ENCODE measurements at regions not wholly inside any gene's neighbourhood (a gene's known extent, or its start where the extent isn't known, plus 50 kb on each side); places are given as distances from the start of the nearest gene placed in this dataset.

DNA sequence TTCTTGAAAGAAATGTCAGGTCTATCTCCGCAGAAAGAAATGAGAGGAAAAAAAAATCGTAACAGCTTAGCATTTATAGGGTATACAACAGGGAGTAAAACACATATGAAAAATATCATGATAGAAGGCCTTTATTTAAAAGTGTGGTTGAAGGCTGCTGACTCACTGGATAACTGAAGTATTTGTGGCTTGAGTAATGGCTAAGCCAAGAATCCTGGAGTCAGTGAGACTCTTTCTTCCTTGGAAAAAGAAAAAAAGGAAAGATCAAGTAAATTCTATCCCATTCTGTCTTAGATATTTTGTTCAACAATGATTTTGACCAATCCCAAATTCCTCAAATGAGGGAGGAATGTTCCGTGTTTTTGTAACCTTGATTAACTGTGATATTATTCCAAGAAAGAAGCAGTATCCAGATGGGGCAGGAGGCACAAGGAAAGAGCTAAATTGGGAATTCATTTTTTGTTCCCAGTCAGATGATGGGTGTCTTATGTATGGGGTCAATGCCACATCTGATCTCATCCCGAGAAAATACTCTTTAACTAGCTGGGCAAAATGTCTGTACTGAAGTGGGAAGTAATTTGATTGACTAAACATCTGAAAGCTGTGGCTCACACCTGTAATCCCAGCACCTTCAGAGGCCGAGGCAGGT is 64.3 kb upstream of the MYO10 start:
- H2AFZ ChIP-seq = no peak overlapping the region
- no peaks in the 10 kb centered on the region for H3K27me3 Mint-ChIP-seq (ENCODE audit: insufficient read depth, low read depth, poor library complexity)
- no peaks in the 10 kb centered on the region for H4K20me1 ChIP-seq (replicated peaks; ENCODE audit: insufficient read depth)
- no peaks in the 10 kb centered on the region for H3F3A ChIP-seq (replicated peaks; ENCODE audit: low read depth)
- no peaks in the 10 kb centered on the region; the same call in 1 of the 2 replicates for H3K36me3 ChIP-seq (ENCODE audit: insufficient read depth)
- H3K79me2 ChIP-seq (replicated peaks; ENCODE audit: insufficient read depth) = no peaks in the 10 kb centered on the region
- H3K4me3 ChIP-seq = no peak overlapping the region
- no peaks in the 10 kb centered on the region for H3K27me3 ChIP-seq (ENCODE audit: insufficient read depth)
- H3K4me1 ChIP-seq (ENCODE audit: insufficient read depth) = no peaks in the 10 kb centered on the region
- H3K4me3 Mint-ChIP-seq = no peak overlapping the region
- H3K4me1 Mint-ChIP-seq = peaks cover under 1% of the 10 kb centered on the region; the same call in 1 of the 3 replicates
- no peak overlapping the region for H3K27ac ChIP-seq (ENCODE audit: low read depth)
- no peaks in the 10 kb centered on the region for H3K9me3 Mint-ChIP-seq
- TF ChIP-seq ZNF114 (CRISPR knock-in tag; IDR thresholded peaks at IDR 0.05) = no peak
- DNase-seq (ENCODE audit: low spot score) (no peak), ATAC-seq (no peak)
- H3K36me3 Mint-ChIP-seq (ENCODE audit: low read depth) = no peaks in the 10 kb centered on the region
- H3K27ac Mint-ChIP-seq = no peak overlapping the region
- no peak overlapping the region for H3K4me2 ChIP-seq
- H3K9me2 ChIP-seq (ENCODE audit: insufficient read depth) = no peaks in the 10 kb centered on the region

DNA sequence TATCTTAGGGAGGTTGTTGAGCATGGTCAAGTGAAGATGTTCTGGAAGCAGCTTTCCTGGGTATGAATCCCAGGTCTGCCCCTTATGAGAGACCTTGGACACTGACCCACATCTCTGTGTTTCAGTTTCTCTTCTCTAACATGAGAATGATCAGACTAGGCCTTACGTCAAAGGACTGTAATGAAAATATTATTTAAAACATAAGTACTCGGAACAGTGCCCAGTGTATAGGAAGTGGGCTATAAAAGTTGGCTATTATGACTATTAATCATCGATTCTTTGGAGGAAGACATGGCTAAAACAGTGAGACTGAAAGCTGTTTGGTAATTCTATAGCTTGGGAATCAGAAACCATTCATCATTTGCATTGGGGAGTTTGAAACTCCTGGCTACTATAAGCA is 65.3 kb upstream of the MYO10 start:
- Histone ChIP-seq H3K27me3 (ENCODE audit: insufficient read depth) (no peaks in the 10 kb centered on the region), H3K4me1 (ENCODE audit: insufficient read depth) (no peaks in the 10 kb centered on the region), H3F3A (replicated peaks; ENCODE audit: low read depth) (no peaks in the 10 kb centered on the region), H3K9me2 (ENCODE audit: insufficient read depth) (no peaks in the 10 kb centered on the region), H3K79me2 (replicated peaks; ENCODE audit: insufficient read depth) (no peaks in the 10 kb centered on the region), H2AFZ (no peak overlapping the region), H3K27ac (ENCODE audit: low read depth) (no peak overlapping the region), H4K20me1 (replicated peaks; ENCODE audit: insufficient read depth) (no peaks in the 10 kb centered on the region), H3K4me2 (no peak overlapping the region), H3K4me3 (no peak overlapping the region), H3K36me3 (ENCODE audit: insufficient read depth) (no peaks in the 10 kb centered on the region; the same call in 1 of the 2 replicates)
- peaks cover 1% of the 10 kb centered on the region for H3K27me3 Mint-ChIP-seq (ENCODE audit: insufficient read depth, low read depth, poor library complexity)
- DNase-seq (ENCODE audit: low spot score) = no peak
- H3K27ac Mint-ChIP-seq = no peak overlapping the region
- no peaks in the 10 kb centered on the region for H3K9me3 Mint-ChIP-seq
- H3K36me3 Mint-ChIP-seq (ENCODE audit: low read depth) = no peaks in the 10 kb centered on the region
- TF ChIP-seq POLR2AphosphoS5 (IDR thresholded peaks at IDR 0.05; ENCODE audit: low read depth) (no peak), NANOG (IDR thresholded peaks at IDR 0.05; ENCODE audit: borderline replicate concordance) (no peak), ZNF331 (CRISPR knock-in tag; IDR thresholded peaks at IDR 0.05; ENCODE audit: low read depth) (no peak), JUNB (IDR thresholded peaks at IDR 0.05; ENCODE audit: unreplicated experiment) (no peak)
- TF ChIP-seq, protein P1, sequence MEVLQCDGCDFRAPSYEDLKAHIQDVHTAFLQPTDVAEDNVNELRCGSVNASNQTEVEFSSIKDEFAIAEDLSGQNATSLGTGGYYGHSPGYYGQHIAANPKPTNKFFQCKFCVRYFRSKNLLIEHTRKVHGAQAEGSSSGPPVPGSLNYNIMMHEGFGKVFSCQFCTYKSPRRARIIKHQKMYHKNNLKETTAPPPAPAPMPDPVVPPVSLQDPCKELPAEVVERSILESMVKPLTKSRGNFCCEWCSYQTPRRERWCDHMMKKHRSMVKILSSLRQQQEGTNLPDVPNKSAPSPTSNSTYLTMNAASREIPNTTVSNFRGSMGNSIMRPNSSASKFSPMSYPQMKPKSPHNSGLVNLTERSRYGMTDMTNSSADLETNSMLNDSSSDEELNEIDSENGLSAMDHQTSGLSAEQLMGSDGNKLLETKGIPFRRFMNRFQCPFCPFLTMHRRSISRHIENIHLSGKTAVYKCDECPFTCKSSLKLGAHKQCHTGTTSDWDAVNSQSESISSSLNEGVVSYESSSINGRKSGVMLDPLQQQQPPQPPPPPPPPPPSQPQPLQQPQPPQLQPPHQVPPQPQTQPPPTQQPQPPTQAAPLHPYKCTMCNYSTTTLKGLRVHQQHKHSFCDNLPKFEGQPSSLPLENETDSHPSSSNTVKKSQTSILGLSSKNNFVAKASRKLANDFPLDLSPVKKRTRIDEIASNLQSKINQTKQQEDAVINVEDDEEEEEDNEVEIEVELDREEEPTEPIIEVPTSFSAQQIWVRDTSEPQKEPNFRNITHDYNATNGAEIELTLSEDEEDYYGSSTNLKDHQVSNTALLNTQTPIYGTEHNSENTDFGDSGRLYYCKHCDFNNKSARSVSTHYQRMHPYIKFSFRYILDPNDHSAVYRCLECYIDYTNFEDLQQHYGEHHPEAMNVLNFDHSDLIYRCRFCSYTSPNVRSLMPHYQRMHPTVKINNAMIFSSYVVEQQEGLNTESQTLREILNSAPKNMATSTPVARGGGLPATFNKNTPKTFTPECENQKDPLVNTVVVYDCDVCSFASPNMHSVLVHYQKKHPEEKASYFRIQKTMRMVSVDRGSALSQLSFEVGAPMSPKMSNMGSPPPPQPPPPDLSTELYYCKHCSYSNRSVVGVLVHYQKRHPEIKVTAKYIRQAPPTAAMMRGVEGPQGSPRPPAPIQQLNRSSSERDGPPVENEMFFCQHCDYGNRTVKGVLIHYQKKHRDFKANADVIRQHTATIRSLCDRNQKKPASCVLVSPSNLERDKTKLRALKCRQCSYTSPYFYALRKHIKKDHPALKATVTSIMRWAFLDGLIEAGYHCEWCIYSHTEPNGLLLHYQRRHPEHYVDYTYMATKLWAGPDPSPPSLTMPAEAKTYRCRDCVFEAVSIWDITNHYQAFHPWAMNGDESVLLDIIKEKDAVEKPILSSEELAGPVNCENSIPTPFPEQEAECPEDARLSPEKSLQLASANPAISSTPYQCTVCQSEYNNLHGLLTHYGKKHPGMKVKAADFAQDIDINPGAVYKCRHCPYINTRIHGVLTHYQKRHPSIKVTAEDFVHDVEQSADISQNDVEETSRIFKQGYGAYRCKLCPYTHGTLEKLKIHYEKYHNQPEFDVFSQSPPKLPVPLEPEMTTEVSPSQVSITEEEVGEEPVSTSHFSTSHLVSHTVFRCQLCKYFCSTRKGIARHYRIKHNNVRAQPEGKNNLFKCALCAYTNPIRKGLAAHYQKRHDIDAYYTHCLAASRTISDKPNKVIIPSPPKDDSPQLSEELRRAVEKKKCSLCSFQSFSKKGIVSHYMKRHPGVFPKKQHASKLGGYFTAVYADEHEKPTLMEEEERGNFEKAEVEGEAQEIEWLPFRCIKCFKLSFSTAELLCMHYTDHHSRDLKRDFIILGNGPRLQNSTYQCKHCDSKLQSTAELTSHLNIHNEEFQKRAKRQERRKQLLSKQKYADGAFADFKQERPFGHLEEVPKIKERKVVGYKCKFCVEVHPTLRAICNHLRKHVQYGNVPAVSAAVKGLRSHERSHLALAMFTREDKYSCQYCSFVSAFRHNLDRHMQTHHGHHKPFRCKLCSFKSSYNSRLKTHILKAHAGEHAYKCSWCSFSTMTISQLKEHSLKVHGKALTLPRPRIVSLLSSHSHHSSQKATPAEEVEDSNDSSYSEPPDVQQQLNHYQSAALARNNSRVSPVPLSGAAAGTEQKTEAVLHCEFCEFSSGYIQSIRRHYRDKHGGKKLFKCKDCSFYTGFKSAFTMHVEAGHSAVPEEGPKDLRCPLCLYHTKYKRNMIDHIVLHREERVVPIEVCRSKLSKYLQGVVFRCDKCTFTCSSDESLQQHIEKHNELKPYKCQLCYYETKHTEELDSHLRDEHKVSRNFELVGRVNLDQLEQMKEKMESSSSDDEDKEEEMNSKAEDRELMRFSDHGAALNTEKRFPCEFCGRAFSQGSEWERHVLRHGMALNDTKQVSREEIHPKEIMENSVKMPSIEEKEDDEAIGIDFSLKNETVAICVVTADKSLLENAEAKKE (CRISPR knock-in tag; IDR thresholded peaks at IDR 0.05) = no peak
- TF ChIP-seq, protein P2, sequence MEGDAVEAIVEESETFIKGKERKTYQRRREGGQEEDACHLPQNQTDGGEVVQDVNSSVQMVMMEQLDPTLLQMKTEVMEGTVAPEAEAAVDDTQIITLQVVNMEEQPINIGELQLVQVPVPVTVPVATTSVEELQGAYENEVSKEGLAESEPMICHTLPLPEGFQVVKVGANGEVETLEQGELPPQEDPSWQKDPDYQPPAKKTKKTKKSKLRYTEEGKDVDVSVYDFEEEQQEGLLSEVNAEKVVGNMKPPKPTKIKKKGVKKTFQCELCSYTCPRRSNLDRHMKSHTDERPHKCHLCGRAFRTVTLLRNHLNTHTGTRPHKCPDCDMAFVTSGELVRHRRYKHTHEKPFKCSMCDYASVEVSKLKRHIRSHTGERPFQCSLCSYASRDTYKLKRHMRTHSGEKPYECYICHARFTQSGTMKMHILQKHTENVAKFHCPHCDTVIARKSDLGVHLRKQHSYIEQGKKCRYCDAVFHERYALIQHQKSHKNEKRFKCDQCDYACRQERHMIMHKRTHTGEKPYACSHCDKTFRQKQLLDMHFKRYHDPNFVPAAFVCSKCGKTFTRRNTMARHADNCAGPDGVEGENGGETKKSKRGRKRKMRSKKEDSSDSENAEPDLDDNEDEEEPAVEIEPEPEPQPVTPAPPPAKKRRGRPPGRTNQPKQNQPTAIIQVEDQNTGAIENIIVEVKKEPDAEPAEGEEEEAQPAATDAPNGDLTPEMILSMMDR (conservative IDR thresholded peaks at IDR 0.05; ENCODE audit: low read depth in 2 of 2) = no peak
- TF ChIP-seq, protein P3, sequence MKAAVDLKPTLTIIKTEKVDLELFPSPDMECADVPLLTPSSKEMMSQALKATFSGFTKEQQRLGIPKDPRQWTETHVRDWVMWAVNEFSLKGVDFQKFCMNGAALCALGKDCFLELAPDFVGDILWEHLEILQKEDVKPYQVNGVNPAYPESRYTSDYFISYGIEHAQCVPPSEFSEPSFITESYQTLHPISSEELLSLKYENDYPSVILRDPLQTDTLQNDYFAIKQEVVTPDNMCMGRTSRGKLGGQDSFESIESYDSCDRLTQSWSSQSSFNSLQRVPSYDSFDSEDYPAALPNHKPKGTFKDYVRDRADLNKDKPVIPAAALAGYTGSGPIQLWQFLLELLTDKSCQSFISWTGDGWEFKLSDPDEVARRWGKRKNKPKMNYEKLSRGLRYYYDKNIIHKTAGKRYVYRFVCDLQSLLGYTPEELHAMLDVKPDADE (IDR thresholded peaks at IDR 0.05) = no peak
- no peak overlapping the region for H3K4me3 Mint-ChIP-seq
- no peaks in the 10 kb centered on the region for H3K4me1 Mint-ChIP-seq
- no peak for ATAC-seq
